Esophagus squamous epithelium (tissue), 4 donors: ENCODE measurements at regions not wholly inside any gene's neighbourhood (a gene's known extent, or its start where the extent isn't known, plus 50 kb on each side); places are given as distances from the start of the nearest gene placed in this dataset.

ENCODE experiments used
- POLR2A ChIP-seq, 4 donors: fragments of 450-650 bp; IDR thresholded peaks; one replicate each; pipeline ENCODE4 v1.6.1; 2017; ENCODE audit warnings: antibody characterized with exemption in 4 of 4, mild to moderate bottlenecking in 4 of 4, moderate library complexity in 3 of 4
- TF ChIP-seq, protein P1 (sequence below), 6 experiments: fragments of 450-650 bp in 4 of 6; fragments of 200-600 bp in 2 of 6; sonication (generic) in 2 of 6; IDR thresholded peaks; one replicate each; pipeline ENCODE4 v1.5.1; 2016 to 2019; ENCODE audit warnings: antibody characterized with exemption in 6 of 6, mild to moderate bottlenecking in 4 of 6, moderate library complexity in 4 of 6

DNA sequence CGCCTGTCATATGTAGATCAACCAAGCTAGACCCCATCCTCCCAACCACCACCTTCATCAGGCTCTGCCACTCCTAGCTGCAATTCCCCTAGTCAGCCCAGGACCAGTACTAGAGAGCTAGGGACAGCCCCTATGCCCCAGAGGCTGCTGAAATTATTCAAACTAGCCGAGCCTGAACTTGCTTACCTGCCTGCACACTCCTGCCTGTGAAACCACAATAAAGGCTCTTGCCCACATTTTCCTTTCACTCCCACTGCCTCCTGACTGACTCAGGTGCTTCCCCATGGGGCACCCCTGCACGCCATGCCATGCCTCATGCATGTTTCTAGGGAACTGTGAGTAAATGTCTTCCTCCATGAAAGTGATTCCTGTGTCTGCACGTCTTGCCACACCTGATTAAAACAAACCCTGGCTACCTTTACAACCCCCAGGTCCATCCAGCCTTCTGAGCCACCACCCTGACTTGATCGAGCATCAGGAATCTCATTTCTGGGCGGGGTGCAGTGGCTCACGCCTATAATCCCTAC is 66.5 kb upstream of the IER3 start:
- TF ChIP-seq, protein P1, sequence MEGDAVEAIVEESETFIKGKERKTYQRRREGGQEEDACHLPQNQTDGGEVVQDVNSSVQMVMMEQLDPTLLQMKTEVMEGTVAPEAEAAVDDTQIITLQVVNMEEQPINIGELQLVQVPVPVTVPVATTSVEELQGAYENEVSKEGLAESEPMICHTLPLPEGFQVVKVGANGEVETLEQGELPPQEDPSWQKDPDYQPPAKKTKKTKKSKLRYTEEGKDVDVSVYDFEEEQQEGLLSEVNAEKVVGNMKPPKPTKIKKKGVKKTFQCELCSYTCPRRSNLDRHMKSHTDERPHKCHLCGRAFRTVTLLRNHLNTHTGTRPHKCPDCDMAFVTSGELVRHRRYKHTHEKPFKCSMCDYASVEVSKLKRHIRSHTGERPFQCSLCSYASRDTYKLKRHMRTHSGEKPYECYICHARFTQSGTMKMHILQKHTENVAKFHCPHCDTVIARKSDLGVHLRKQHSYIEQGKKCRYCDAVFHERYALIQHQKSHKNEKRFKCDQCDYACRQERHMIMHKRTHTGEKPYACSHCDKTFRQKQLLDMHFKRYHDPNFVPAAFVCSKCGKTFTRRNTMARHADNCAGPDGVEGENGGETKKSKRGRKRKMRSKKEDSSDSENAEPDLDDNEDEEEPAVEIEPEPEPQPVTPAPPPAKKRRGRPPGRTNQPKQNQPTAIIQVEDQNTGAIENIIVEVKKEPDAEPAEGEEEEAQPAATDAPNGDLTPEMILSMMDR (IDR thresholded peaks at IDR 0.05), result peak in 1 of 6 experiments; percentile 32
- TF ChIP-seq POLR2A (IDR thresholded peaks at IDR 0.05), result no peak
